HUES48 (cell line): ENCODE measurements at regions not wholly inside any gene's neighbourhood (a gene's known extent, or its start where the extent isn't known, plus 50 kb on each side); places are given as distances from the start of the nearest gene placed in this dataset.

Experiments used
- H3K27ac ChIP-seq: one replicate; pipeline ENCODE4 v1.7.0; 2013; ENCODE audit warnings: low read depth, low read length, inconsistent platforms
- H3K27me3 ChIP-seq: 2 replicates; pipeline ENCODE4 v1.6.1; 2013; ENCODE audit warnings: mild to moderate bottlenecking, low read length; ENCODE audit not compliant: control insufficient read depth, insufficient read depth
- H3K36me3 ChIP-seq: 2 replicates; pipeline ENCODE4 v1.6.1; 2013; ENCODE audit warnings: low read length; ENCODE audit not compliant: control insufficient read depth, insufficient read depth
- H3K4me1 ChIP-seq: 2 replicates; pipeline ENCODE4 v1.6.1; 2013; ENCODE audit warnings: mild to moderate bottlenecking, low read length; ENCODE audit not compliant: control insufficient read depth, insufficient read depth
- H3K4me3 ChIP-seq: 2 replicates; pipeline ENCODE4 v1.5.1; 2013; ENCODE audit warnings: mild to moderate bottlenecking, low read depth, low read length
- H3K9ac ChIP-seq: 2 replicates; pipeline ENCODE4 v1.6.1; 2013; ENCODE audit warnings: mild to moderate bottlenecking, low read depth, low read length, moderate library complexity
- H3K9me3 ChIP-seq: 2 replicates; pipeline ENCODE4 v1.6.1; 2013; ENCODE audit warnings: low read length; ENCODE audit not compliant: control insufficient read depth, insufficient read depth

DNA sequence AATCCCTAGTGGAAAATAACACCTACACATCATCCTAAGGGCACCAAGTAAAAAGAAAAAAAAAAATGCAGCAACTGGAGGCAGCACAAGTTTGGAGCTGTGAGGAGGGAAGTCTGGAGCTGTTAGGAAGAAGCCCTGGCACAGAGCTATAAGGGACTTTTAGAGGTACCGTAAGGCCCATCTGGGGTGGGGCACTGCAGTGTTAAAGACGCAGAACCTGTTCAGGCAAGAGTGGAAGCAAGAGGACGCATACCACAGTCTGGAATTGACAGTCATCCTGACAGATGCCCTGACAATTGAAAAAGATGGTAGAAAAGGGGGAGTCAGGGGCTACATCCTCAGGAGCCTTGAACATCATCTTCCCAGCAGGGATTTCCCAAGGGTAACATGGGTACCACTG lies 195.9 kb upstream of the PLEKHG7 start:
- Histone ChIP-seq H3K9me3 (no peaks in the 10 kb centered on the region), H3K9ac (no peak overlapping the region), H3K4me1 (peaks cover 12% of the 10 kb centered on the region), H3K4me3 (no peak overlapping the region), H3K27ac (no peak overlapping the region), H3K36me3 (no peaks in the 10 kb centered on the region), H3K27me3 (no peaks in the 10 kb centered on the region)

DNA sequence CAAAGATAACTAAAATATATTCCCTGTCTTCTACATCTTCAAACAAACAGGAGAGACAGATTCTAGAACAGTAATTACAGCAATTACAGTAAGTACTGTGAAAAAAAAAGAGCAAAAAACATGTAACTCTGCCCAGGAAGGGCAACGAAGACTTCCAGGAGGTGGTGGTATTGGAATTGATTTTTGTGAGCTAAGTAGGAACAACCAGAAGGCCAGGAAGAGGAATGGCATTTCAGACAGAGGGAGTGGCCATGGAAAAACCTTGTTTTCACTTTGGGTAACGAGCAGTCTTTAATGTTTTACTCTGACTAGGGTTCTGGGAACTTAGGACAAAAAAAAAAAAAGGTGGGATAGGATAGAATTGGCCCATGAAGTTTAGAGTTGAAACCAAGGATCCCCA lies 196.3 kb upstream of the PLEKHG7 start:
- Histone ChIP-seq H3K9me3 (no peaks in the 10 kb centered on the region), H3K9ac (no peak overlapping the region), H3K4me3 (no peak overlapping the region), H3K27ac (no peak overlapping the region), H3K36me3 (no peaks in the 10 kb centered on the region), H3K27me3 (no peaks in the 10 kb centered on the region), H3K4me1 (peaks cover 12% of the 10 kb centered on the region)

DNA sequence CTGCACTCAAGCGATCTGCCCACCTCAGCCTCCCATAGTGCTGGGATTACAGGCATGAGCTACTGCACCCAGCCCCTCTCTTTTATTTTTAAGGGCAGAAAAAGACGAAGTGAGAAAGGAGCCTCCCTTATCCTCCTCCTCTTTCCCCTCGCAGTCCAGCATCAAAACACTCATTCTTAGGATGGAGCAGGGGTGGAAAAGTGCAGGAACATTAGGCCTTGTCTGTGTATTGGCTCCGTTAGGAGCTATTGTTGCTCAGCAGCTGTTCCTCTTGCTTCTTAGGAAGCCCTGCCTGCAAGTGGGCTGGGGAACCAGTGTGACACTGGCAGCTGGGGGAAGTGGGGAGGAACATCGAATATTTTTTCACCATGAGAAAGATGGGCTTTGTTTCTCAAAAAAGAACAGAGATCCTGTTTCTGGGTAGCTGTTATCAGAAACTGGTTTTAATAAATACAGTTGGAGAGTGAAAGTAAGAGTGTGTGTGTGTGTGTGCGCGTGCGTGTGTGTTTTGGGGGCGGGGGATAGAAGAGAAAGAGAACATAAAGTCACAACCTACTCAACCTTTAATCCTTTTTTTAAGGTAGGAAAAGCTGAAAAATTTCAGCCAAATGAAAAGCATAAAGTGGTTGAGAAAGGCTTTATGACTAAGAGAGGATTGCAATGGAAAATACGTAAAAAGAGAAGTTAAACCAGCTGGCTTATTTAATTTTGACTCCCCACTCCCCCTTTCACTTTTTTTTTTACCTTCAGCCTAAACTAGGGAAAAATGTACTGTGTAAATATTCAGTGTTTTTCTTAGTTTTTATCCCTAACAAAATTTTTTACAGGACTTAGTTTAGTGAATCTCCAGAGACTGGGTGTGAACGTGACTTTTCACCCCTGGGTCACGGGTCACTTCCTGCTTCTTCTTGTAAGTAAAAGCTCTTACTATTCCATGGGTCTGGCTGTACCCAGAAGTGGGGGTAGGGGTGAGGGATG lies 197.2 kb upstream of the PLEKHG7 start:
- Histone ChIP-seq H3K9ac (no peak overlapping the region), H3K4me3 (no peak overlapping the region), H3K36me3 (no peaks in the 10 kb centered on the region), H3K9me3 (no peaks in the 10 kb centered on the region), H3K27ac (no peak overlapping the region), H3K4me1 (peaks cover 12% of the 10 kb centered on the region), H3K27me3 (no peaks in the 10 kb centered on the region)

DNA sequence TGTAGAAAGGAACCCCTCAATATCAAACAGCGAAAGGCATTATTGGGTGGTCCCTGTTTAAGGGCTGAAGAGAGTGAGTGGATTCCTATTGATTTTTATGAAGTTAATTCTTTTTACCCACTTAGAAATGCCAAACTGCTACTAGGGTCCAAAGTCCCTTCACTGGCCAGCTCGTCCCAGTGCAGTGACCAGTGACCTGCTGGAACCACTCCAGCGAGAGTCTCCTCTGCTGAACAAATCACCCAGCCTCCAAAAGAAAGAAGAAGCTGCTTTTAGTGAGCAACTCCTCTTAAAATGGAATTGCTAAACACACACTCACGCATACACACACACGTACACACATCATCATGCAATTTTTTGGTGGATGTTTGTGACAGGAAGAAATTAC lies 198.2 kb upstream of the PLEKHG7 start:
- Histone ChIP-seq H3K27ac (no peak overlapping the region), H3K9ac (no peak overlapping the region), H3K9me3 (no peaks in the 10 kb centered on the region), H3K4me3 (no peak overlapping the region), H3K27me3 (no peaks in the 10 kb centered on the region), H3K4me1 (peaks cover 12% of the 10 kb centered on the region), H3K36me3 (no peaks in the 10 kb centered on the region)

DNA sequence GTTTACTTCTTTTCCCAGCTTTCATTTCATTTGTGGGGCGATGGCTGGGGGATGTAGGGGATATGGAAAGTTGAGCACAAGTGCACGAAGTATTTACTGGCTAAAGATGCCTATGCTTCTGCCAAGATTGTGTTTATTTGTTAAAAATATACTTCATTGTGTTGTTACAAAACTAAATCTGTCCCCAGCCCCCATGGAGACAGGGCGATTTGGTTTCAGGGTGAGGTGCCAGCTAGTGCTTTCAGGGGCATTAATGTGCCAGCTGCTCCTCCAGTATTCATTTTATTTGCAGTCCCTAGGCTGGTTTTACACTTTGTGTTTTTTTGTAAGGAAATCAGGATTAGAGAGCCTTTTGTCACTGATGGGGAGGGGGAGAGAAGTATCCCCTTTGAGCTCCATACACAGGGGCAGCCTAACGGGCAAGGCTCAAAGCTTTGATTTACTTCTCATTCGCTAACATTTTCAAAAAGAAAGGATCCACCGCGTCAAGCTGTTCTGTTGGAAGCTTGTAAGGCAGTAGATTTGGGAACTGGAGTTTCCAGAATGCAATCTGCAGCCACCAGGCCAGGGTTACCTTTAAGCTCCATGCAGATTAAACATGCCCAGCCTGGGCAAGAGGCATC lies 198.7 kb upstream of the PLEKHG7 start:
- no peak overlapping the region for H3K9ac ChIP-seq
- no peak overlapping the region for H3K27ac ChIP-seq
- H3K27me3 ChIP-seq: no peaks in the 10 kb centered on the region
- H3K4me1 ChIP-seq: peaks cover 12% of the 10 kb centered on the region
- H3K4me3 ChIP-seq: no peak overlapping the region
- H3K9me3 ChIP-seq: no peaks in the 10 kb centered on the region
- H3K36me3 ChIP-seq: no peaks in the 10 kb centered on the region

DNA sequence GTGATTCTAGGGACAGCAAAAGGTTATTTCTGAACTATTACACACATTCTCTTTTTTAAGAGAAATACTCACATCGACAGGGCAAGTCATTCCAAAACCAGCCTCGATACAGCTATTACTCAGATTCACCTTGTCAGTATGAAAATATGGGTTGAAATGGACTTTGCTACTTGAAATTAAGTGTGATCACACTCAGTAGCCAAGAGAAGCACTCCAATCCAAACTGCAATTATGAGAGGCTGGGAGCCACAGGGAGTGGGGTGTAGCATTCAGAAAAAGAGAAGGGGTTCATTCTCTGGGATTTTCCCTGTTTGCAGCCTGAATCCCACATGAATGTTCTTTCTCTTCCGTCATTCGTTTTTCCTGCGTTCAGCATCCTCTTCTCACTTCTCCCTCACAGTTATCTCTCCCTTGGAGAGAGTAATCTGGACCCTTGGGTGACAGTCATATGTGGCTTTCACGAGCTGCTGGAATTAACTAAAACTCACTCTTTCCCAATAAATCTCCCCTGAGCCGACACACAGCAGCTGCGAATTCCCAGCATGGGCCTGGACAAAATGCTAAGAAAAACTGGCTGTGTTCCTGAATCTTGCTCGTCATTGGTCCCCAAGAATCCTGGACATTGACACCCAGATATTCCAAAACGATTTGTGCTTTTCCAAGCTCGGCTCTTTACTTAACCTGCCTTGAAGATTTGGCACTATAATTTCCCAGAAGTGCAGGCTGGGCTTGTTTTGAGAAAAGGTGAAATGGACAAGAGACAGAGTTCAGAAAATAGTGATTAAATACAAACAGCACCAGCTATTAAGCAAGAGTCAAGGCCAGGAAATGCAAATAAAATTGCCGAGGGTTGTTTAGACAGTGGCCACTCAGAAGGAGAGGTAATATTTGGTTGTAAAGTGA lies 199.5 kb upstream of the PLEKHG7 start:
- Histone ChIP-seq H3K36me3 (no peaks in the 10 kb centered on the region), H3K9ac (no peak overlapping the region), H3K27ac (no peak overlapping the region), H3K4me3 (no peak overlapping the region), H3K9me3 (no peaks in the 10 kb centered on the region), H3K27me3 (no peaks in the 10 kb centered on the region), H3K4me1 (peaks cover 12% of the 10 kb centered on the region)

DNA sequence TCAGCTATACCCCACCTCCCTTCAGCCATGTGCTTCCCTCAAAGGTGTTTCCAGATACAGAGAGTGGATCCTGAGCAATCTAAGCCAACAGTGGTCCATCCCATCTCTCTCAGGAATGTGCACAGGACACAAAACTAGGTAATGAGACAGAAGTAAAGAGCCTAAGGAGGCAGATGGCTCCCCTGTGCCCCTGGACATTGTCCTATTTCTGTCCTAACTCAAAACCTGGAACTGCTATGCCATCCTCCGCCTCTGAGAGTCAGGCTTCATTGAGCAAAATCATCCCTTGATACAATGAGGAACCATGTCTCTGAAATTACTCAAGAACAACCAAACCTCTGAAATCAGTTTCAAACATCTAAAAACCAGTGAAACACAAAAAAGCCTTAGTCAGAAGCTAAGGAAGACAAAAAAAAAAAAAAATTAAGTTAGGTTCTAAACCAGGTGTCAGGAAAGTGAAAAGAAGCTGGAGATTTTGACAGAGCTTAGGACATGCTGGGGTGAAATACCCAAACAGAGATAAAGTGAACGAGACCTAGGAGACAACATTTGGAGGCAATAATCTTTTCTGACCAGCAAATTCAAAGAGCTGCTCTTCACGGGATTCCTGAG lies 200.3 kb upstream of the PLEKHG7 start:
- Histone ChIP-seq H3K9me3 (no peaks in the 10 kb centered on the region), H3K36me3 (no peaks in the 10 kb centered on the region), H3K9ac (no peak overlapping the region), H3K27ac (no peak overlapping the region), H3K27me3 (no peaks in the 10 kb centered on the region), H3K4me3 (no peak overlapping the region), H3K4me1 (peaks cover 12% of the 10 kb centered on the region)

DNA sequence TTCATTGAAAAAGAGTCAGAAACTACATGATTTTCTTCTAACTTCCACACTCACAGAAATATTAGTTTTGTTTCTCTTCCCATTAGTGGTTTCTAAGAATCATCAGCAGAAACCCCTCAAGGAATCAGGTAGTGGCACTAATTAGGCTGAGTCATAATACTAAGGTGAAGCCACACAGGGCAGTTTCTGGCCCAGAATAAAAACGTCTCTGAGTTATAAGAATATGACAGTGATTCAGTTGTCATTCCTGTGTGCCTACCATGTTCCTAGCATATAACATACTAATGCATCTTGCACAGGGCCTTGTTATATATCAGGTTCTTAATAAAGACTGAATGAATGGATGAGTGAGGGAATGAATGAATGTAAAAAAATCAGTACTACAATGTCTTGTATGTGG lies 206.0 kb upstream of the PLEKHG7 start:
- no peak overlapping the region for H3K4me3 ChIP-seq
- no peaks in the 10 kb centered on the region for H3K36me3 ChIP-seq
- no peaks in the 10 kb centered on the region for H3K4me1 ChIP-seq
- no peaks in the 10 kb centered on the region for H3K27me3 ChIP-seq
- no peaks in the 10 kb centered on the region for H3K9me3 ChIP-seq
- H3K27ac ChIP-seq: no peak overlapping the region
- no peak overlapping the region for H3K9ac ChIP-seq

DNA sequence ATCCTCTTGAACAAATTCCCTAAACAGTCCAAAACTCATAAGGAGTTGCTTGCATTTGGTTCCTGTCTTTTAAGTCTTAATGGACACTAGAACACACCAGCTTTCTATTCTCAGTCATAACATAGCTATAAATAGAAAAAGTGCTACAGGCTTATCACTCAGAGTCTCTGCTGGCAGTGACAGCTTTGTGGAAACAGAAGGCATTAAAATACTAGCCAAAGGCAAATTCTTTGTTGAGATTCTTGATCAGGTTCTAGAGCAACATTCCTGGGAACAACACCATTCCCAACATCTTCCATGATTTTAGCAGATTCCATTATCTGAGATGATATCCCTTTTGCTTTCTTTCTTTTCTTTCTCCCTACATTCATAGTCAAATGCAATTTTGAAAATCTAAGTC lies 207.7 kb upstream of the PLEKHG7 start:
- Histone ChIP-seq H3K36me3 (no peaks in the 10 kb centered on the region), H3K4me1 (no peaks in the 10 kb centered on the region), H3K4me3 (no peak overlapping the region), H3K9ac (no peak overlapping the region), H3K9me3 (no peaks in the 10 kb centered on the region), H3K27ac (no peak overlapping the region), H3K27me3 (no peaks in the 10 kb centered on the region)

DNA sequence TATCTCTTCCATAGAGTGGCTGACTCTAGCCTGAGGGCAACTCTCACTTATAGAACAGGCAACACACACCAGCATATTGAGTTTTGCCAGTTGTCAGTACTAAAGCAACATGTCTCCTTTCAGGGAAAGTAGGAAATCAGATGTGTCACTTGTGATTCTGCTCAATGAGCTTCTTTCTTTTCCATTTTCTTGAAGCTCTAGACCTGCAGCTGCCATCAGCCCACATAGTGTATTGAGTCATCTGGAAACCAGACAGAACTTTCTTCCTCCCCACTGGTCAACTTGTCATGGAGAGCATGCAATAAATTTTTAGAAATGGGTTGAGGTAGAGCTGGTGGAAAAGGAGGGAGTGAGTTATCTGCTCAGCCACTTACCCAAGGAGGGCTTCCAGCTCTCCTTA lies 209.0 kb upstream of the PLEKHG7 start:
- H3K27me3 ChIP-seq: no peaks in the 10 kb centered on the region
- no peaks in the 10 kb centered on the region for H3K9me3 ChIP-seq
- H3K4me3 ChIP-seq: no peak overlapping the region
- no peaks in the 10 kb centered on the region for H3K36me3 ChIP-seq
- no peak overlapping the region for H3K27ac ChIP-seq
- H3K9ac ChIP-seq: no peak overlapping the region
- H3K4me1 ChIP-seq: no peaks in the 10 kb centered on the region
